ENCODE measurements at regions not wholly inside any gene's neighbourhood (a gene's known extent, or its start where the extent isn't known, plus 50 kb on each side); places are given as distances from the start of the nearest gene placed in this dataset.

GRCh38 chr10:29146311-29147100, 142.4 kb upstream of the LYZL1 start:
- H3K9me3 ChIP-seq: no peaks in the 10 kb centered on the region
- intact Hi-C loops (cut with DNase I): no loop called here
- no peak for DNase-seq (ENCODE audit: extremely low spot score)
- no peak overlapping the region for H3K4me3 ChIP-seq
- TF ChIP-seq POLR2AphosphoS5 (IDR thresholded peaks at IDR 0.05) (no peak), EP300 (IDR thresholded peaks at IDR 0.05) (no peak), POLR2A (IDR thresholded peaks at IDR 0.05; ENCODE audit: low read depth) (no peak)
- TF ChIP-seq, protein P1, sequence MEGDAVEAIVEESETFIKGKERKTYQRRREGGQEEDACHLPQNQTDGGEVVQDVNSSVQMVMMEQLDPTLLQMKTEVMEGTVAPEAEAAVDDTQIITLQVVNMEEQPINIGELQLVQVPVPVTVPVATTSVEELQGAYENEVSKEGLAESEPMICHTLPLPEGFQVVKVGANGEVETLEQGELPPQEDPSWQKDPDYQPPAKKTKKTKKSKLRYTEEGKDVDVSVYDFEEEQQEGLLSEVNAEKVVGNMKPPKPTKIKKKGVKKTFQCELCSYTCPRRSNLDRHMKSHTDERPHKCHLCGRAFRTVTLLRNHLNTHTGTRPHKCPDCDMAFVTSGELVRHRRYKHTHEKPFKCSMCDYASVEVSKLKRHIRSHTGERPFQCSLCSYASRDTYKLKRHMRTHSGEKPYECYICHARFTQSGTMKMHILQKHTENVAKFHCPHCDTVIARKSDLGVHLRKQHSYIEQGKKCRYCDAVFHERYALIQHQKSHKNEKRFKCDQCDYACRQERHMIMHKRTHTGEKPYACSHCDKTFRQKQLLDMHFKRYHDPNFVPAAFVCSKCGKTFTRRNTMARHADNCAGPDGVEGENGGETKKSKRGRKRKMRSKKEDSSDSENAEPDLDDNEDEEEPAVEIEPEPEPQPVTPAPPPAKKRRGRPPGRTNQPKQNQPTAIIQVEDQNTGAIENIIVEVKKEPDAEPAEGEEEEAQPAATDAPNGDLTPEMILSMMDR (IDR thresholded peaks at IDR 0.05): no peak
- no peaks in the 10 kb centered on the region for H3K36me3 ChIP-seq
- H3K27ac ChIP-seq (replicated peaks in 1 of 4): no peak overlapping the region
- H3K27me3 ChIP-seq: peaks cover 0 to 22% (median 0%) of the 10 kb centered on the region in 4 donors
- peaks cover 0 to 6% (median 0%) of the 10 kb centered on the region in 4 donors for H3K4me1 ChIP-seq
- 94% methylated on average over 3 of the region's 3 CpGs for WGBS

- Histone ChIP-seq H3K9me3 (no peaks in the 10 kb centered on the region), H3K36me3 (no peaks in the 10 kb centered on the region), H3K27me3 (peaks cover 0 to 4% (median 0%) of the 10 kb centered on the region in 4 donors), H3K4me1 (peaks cover 0 to 6% (median 0%) of the 10 kb centered on the region in 4 donors), H3K4me3 (no peak overlapping the region), H3K27ac (replicated peaks in 1 of 4) (no peak overlapping the region)
- WGBS: 66% methylated on average over 5 of the region's 5 CpGs
- DNase-seq (ENCODE audit: extremely low spot score): no peak
- TF ChIP-seq POLR2A (IDR thresholded peaks at IDR 0.05; ENCODE audit: low read depth): no peak
- no peak for TF ChIP-seq EP300 (IDR thresholded peaks at IDR 0.05)
- no peak for TF ChIP-seq POLR2AphosphoS5 (IDR thresholded peaks at IDR 0.05)
- TF ChIP-seq, protein P1 (IDR thresholded peaks at IDR 0.05): no peak
- intact Hi-C loops (cut with DNase I): no loop called here
Observed at GRCh38 chr10:29150010-29150409, 138.9 kb upstream of the LYZL1 start.

DNA sequence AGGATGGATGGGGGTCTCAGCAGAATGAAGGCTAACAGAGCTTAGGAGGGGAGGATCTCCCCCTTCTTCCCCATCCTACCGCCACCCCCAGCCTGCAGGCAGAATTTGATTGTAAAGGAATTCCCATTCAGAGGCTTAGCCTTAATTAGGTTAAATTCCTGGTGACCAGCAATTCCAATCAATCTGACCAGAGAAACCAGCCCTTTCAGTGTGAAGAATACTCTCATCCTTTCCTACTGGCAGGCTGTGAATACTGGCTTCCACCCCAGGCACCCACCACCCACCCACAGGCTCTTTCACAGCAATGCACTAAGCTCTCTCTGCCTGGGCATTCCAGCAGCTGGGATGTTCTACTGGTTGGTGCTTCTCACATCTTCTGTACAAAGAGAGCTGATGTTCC, 137.9 kb upstream of the LYZL1 start:
- intact Hi-C loops (cut with DNase I): no loop called here
- TF ChIP-seq POLR2A (IDR thresholded peaks at IDR 0.05; ENCODE audit: low read depth) (no peak), POLR2AphosphoS5 (IDR thresholded peaks at IDR 0.05) (no peak), EP300 (IDR thresholded peaks at IDR 0.05) (no peak)
- TF ChIP-seq, protein P1 (IDR thresholded peaks at IDR 0.05): no peak
- H3K36me3 ChIP-seq: no peaks in the 10 kb centered on the region
- 100% methylated on average over 1 of the region's 1 CpG for WGBS
- no peak overlapping the region for H3K27ac ChIP-seq (replicated peaks in 1 of 4)
- peaks cover 0 to 6% (median 0%) of the 10 kb centered on the region in 4 donors for H3K4me1 ChIP-seq
- no peak overlapping the region for H3K4me3 ChIP-seq
- no peaks in the 10 kb centered on the region for H3K27me3 ChIP-seq
- no peak for DNase-seq (ENCODE audit: extremely low spot score)
- no peaks in the 10 kb centered on the region for H3K9me3 ChIP-seq

- no peaks in the 10 kb centered on the region for H3K9me3 ChIP-seq
- 78% methylated on average over 1 of the region's 2 CpGs for WGBS
Observed at GRCh38 chr10:29157321-29157720, 131.5 kb upstream of the LYZL1 start.

More at GRCh38 chr10:29157321-29157720, 131.5 kb upstream of the LYZL1 start:
- Histone ChIP-seq H3K4me3 (no peak overlapping the region), H3K4me1 (no peaks in the 10 kb centered on the region), H3K36me3 (no peaks in the 10 kb centered on the region), H3K27me3 (no peaks in the 10 kb centered on the region), H3K27ac (replicated peaks in 1 of 4) (no peak overlapping the region)
- no peak for DNase-seq (ENCODE audit: extremely low spot score)
- intact Hi-C loops (cut with DNase I): no loop called here
- TF ChIP-seq POLR2A (IDR thresholded peaks at IDR 0.05; ENCODE audit: low read depth) (no peak), EP300 (IDR thresholded peaks at IDR 0.05) (no peak), POLR2AphosphoS5 (IDR thresholded peaks at IDR 0.05) (no peak)
- TF ChIP-seq, protein P1 (IDR thresholded peaks at IDR 0.05): no peak
